Activated naive CD4-positive, alpha-beta T cell treated with Interleukin-2 at 50 U/mL for 16 hours (primary cell): ENCODE measurements at regions not wholly inside any gene's neighbourhood (a gene's known extent, or its start where the extent isn't known, plus 50 kb on each side); places are given as distances from the start of the nearest gene placed in this dataset.

ENCODE experiments used
- DNase-seq: peaks from one replicate; pipeline ENCODE4 v3.0.0-alpha.2; 2020

DNA sequence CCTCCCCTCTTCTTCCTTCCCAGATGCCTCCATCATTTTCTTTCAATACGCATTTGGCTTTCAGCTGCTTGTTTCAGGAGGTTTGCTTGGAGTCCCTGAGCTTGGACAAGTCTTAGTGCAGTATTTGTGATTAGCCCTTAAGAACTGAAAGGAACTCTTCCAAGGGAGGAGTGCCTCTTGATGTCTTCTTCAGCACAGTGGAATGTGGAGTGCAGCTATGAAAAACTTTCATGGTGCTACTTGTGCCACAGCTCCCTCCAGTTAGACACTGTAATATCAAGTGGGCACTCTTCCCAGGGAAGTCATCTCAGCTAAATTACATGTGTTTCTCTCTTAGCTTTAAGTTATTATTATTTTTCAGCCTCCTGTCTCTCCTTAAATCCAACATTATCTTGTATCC lies 173.1 kb downstream of the NECTIN3 start:
- DNase-seq, result no peak

DNA sequence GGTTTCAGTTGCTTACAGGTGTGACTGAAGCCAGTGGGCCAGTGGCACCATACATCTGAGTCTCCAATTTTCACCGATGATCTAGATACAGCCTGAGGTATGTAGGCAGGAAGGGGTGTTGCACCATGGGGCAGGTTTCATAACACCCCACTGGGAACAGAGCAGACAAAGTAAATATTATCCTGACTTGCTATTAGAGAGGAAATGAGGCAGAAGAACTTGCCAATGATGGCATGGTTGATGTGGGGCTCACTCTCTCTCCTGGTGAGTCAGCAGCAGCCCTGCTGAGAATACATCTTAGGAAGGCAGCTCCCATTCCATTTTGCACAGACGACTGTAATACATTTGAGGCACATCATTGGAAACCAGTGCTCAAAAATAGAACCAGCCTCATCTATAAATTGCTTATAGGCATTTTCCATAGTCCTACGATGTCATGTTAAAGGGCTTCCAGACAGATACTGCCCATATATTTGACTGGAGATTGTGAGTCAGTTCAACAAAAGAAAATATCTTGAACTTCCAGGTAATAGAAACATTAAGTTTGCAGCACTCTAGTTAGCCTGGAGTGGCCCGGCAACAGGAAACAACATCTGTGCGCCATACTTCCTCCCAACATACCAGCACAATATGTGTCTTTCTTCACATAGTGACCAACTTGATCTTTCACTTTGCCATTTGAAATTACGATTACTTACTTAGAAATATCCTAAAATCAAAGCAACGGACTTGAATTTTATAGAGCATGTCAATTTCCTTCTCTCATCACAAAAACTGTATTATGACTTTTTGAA lies 175.5 kb downstream of the NECTIN3 start:
- no peak for DNase-seq

DNA sequence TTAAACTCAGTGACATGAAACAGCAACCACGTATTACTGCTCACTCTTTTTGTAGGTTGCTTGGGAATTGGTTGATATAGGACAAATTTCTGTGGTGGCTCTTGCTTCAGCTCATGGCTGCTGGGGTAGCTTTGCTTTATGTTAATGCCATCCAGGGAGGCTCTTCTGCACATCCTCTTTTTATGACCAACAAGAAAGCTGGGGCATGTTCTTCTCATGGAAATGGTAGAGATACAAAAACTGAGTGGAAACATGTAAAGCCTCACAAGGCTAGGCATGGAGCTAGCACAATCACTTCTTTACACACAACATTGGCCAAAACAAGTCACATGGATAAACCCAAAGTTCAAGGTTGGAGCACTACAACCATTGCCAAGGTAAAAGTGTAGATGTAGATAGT lies 176.8 kb downstream of the NECTIN3 start:
- DNase-seq, result no peak

DNA sequence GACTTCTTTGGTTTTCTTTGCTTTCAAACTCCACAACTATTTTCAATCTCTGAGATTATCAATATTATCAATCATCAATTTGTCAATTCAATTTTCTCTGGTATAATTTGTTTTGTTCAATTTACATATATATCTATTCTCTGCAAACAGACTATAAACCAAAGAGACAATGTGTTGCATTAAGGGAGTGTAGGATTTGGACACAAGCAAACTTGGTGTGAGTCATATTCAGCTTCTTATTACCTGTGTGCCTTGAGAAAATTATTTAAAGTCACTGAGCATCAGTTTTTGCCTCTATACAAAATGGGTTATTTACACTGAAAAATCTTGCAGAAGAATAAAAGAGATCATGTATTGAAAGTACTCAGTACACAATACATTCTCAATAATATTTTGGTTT lies 177.8 kb downstream of the NECTIN3 start:
- DNase-seq, result no peak

DNA sequence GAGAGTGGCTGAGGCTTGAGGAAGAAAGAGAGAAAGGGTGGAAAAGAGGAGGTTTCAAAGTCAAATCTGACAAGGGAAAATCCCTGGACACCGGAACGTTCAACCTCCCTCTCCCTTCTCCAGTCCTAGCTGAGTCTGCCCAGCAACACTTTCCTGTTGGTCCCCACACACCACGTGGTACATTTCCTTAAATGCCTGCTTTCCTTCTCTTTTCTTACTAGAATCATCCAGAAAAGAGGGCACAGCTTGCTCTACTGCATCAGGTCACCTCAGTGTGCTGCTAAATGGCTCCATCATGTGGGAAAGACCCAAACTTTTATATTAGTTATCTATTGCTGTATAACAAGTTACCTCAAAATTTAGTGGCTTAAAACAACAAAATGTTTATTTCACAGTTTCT lies 181.2 kb downstream of the NECTIN3 start:
- DNase-seq, result no peak

DNA sequence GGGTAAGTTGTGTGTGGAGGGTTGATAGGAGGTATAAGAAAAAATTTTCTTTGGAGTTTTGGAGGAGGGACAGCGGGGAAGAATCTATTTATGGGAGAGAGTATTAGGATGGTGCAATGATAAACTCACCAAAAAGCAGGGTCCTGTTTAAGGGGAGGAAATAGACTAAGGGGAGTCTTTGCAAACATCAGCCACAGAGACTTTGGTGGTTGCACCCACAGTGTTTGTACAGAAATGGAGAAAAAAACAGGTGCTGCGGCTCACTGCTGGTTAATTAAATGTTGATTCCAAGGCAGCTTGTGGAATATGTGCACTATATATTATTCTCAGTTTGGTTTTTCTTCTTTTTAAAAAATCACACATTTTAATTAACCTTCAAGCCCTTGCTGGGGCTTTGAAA lies 182.1 kb downstream of the NECTIN3 start:
- DNase-seq, result no peak

DNA sequence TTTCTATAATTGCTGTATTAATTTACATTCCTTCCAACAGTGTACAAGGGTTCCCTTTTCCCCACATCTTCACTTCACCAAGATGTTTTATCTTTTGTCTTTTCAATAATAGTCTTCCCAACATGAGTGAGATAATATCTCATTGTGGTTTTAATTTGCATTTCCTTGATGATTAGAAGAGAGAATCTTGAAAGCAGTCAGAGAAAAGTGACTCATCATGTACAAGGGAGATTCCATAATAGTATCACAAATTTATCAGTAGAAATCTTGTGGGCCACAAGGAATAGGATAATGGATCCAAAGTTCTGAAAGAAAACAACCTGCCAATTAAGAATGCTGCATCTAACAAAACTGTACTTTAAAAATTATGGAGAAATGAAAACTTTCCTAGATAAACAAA lies 189.3 kb downstream of the NECTIN3 start:
- DNase-seq, result no peak

DNA sequence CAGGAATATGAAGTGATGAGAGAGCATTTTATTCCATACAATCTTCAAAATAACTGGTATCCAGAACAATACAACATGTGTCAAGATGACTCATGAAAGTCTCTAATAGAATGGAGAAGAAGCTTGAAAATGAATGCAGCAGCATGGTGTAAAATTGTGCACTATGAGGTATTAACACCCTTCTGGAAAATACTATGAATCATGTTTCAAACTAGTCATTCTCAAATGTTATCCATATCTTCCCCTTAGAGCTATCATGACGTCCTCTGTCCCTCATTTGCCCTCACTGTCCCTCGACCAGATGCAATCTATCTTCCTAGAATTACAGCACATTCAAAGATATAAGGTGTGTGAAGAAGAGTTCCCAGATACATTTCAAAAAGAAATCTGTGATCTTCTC lies 198.2 kb downstream of the NECTIN3 start:
- no peak for DNase-seq

DNA sequence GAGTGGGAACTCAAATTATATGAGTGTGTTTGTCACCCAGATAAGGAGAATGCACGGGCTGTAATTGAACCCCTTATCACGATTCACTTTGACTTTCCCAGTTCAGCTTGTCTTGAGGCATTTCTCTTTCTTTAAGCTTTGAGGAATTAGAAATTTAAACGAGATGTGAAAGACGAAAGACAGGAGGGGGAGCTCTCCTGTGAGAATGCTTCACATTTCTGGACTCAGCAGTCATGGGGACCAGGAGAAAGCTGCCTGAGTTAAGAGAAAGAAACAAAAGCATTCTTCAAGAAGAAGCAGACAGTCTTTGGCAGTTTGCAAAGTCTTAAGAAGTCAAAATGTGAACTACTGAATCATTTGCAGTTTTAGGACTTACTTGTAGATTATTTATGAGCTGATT lies 205.6 kb downstream of the NECTIN3 start:
- no peak for DNase-seq

DNA sequence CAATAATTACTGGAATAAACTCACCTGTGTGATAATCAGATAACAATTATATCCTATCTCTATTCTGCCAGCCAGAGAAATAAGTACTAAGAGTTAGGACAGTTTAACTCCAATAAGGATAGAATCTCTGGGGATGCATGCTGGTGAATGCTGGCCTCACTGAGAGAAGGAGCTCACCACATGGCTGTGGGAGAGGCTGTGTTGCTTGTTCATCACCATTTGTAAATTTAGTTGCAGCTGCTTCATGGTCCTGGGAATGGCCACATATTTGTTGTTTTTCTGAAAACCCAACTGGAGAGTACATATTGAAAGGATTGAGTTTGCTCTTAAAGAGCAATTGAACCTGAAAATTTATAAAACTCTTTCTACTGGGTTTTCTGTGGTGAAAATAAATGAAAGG lies 207.3 kb downstream of the NECTIN3 start:
- no peak for DNase-seq

DNA sequence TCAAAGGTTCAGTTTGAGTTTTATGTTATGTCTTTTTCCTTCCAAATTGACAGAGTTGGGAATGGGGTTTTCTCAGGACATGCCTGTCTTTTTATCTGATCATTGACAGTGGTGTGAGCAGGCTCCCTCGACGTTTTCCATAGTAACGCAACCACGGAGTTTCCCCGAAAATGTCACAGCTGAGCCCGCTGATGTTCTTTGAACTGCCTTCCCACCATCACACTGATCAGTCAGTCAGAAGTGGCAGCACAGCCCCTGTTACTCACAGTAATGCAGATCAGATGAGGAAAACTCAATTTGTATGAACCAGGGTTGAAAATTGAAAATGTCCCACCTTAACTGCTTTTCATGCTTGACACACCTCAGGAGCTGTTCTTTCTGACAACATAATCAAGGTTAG lies 210.4 kb downstream of the NECTIN3 start:
- DNase-seq, result no peak

DNA sequence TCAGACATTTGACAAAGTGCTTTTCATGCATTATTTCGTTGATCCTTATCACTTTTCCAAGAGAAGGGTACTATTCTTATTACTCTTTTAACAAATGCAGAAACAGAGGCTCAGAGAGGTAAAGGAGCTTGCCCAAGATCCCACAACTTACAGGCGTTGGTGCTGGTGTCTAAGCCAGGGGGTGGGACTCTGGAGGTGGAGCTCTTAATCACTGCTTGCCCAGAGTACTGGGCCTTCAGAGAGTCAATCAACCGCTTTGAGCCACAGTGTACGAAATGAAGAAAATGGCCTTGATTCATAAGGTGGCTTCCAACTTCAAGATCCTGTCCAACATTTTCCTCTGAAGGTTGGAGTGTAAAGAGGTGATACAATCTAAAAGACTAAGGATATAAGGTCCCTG lies 211.5 kb downstream of the NECTIN3 start:
- DNase-seq, result no peak

DNA sequence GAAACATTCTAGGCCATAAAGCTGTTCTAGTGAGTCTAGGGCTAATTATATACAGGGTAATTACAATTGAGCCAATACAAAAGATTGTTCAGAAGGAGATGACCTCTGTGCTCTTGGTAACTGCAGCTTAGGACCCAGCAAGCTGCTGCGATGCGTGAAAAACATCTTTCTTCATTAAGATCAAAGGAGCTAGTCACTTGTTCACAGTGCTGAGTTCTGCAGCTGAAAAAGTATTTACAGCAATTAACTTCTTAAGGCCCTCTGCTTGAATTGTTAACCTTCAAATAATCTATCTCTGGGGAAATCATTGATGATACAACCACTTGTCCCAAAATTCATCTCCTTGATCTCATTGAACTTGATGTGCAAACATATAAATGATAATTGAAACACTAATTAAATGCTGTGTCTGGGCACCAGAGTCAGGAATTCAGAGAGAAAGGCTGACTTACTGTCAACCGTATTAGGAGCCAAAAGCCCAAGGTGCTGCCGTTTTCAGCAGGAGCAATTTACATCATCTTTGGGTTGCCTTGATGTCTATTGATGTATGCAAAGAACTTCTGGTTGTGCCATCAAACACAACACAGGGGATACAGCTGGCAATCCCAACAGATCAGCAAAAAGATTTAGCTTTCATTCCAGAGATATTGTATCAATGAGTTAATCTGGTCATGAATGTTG lies 213.0 kb downstream of the NECTIN3 start:
- no peak for DNase-seq

DNA sequence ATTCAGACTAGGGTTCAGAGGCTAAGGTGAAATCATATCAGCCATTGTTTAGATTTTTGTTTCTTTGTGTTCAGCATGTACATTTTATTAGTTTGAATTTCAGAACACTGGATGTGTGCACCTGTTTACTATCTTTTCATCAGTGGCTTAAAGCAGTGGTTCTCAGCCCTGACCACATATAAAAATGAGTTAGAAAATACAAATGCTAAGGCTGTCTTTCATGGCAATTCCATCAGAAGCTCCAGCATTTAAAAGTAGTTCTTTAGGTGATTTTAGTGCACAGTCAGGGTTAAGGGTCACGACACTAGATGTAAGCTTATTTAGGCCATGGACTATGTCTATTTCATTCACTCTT lies 213.5 kb downstream of the NECTIN3 start:
- DNase-seq, result no peak

DNA sequence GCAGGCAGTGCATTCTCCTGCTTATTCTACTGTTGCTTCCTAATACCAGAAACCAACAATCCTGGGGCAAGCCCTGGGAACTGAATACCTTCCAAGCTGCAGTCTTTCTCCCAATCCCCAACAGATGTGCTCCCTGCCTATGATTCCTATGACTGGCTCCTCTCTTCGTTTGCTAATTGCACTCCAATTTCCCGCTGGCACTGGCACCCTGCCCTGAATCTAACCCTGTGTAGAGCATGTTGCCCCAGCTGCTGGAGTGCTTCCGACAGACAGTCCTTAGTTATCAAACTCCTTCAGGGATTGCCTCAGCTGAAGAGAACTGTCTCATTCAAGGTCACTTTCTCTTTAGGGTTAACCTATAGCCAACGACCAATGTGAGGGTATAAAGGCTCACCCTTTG lies 214.1 kb downstream of the NECTIN3 start:
- no peak for DNase-seq

DNA sequence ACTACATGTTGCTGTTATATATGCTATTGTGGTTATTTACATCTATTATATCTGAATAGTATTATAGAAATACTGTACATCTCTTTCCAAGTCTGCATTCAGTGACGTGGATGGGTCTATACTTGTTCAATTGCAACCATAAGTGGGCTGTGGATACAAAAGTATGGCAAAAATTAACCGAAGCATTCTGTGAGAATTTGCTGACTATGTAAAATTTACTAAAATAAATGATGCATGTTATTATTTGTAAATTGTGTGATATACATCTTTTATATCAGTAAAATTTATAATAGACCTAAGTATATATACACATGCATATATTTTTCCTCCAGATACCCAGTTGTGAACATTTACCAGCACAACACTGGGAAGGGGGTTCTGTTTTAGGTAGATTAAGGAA lies 215.1 kb downstream of the NECTIN3 start:
- no peak for DNase-seq

DNA sequence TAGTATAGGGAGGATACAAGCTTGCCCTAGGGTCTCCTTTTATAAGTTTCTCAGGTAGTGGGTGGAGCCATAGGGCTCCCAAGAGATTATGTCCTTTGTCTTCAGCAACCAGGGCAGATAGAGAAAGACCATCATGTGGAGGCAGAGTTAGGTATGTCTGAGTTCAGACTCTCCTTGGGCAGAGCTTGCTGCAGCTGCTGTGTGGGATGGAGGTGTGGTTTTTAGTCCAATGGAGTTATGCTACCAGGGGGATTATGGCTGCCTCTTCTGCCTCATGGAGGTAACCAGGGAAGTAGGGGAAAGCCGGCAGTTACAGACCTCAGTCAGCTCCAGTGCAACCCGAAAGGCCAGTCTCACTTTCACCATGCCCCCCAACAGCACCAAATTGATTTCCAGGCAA lies 220.5 kb downstream of the NECTIN3 start:
- no peak for DNase-seq

DNA sequence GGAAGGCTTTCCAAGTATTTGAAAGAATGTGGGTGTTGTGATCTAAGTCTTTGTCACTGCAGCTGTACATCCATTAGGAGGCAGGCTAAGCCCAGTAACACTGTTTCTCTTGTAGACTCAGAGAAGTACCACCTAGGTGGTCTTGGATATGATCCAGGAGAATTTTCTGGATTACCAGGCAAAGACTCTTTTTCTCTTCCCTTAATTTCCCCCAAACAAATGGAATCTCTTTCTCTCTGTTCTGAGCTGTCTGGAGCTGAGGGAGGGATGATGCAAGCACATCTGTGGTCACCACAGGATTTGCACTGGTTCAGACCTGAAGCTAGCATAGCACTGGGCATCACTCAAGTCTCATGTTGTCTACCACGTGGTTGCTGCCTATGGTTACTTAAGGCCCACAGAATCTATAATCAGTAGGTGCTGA lies 227.6 kb downstream of the NECTIN3 start:
- no peak for DNase-seq

DNA sequence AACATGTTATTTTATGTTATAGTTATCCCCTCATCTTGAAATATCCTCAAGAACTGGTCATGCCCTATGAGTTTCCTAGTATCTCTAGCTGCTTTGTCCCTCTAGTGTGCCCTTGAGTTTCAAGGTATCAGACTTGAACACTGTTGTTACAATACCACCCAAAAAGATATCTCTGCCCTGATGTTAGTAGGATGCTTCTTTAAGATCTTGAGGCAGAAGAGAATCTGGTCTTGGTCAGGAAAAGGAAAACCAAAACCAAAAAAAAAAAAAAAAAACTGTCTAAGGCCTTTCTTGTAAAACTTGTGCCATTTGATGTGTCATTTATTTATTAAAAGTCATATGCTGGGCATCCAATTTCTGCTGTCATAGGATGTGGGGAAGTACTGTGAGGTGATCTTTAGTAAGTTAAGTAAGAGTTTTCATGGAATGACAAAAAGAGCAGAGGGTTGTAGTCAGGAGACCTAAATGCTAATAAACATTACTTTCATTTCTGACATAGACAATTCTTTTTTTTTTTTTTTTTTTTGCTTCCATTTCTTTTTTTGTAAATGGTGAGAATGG lies 229.7 kb downstream of the NECTIN3 start:
- no peak for DNase-seq

DNA sequence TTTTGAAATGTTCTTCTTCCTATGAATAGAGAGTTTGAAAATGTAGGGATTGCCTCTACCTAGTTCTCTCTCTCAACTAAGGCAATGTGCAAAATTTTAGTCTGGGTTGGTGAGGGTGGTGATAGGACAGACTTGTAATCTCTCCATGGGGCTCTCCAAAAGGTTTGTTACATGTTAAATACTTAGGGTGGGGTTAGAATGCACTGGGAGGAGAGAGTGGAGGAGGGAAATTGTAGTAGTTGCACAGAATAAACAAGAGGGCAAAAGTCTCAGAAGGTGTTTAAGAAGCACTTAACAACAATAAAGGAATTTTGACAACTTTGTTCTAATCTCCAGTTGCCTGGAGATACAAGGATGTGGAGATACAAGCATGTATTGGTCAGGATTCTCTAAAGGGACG lies 230.4 kb downstream of the NECTIN3 start:
- DNase-seq, result no peak

DNA sequence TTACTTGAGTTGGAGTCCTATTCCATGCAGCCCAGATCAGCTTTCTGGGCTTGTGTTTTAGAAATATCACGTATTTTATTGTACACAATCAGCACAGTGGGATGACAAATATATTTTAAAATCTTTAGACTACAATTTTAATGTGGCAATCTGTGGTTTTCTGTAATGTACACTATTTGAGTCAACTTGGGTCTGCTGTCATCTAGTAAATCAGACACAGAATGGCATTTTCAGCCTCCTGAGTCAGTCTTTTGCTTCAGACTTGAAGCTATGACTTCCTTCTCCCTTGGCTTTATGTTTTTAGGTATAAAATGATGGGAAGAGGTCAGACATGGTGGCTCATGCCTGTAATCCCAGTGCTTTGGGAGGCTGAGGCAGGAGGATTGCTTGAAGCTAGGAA lies 232.1 kb downstream of the NECTIN3 start:
- DNase-seq, result no peak

DNA sequence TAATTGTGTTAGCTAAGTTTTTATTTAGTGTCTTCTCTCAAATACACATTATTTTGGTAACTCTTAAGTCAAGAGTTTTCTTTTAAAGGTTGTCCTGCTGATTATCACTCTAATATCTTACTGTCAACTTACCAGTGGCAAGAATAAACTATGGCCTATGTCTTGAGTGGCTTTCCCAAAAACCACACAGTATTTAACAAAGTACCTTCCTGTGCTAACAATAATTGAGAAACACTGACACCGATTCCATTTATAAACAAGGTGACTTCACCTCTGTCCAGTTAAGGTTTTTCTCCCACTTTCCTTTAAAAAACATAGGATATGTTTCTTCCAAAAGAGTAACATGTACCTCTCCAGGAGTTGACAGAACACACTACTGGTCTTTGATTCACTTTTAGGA lies 234.3 kb upstream of the CD96 start:
- no peak for DNase-seq

DNA sequence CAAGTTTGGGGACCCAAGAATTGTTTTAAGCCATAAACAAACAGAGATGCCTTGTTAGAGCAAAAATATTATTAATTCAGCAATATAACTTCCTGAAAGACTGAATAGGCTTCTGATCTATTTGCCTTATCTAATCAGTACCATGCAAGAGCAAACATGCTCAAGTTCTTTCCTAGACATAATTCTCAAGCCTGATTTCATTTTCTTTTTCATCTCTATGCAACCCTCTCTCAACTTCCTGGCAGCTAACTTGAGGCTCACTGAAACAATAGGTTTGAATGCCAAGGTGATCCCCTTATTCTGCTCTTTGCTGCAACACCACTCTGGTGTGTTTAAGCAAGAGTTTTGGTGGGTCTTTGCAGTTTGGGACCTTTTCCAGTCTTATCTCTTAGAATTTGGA lies 230.9 kb upstream of the CD96 start:
- DNase-seq, result no peak

DNA sequence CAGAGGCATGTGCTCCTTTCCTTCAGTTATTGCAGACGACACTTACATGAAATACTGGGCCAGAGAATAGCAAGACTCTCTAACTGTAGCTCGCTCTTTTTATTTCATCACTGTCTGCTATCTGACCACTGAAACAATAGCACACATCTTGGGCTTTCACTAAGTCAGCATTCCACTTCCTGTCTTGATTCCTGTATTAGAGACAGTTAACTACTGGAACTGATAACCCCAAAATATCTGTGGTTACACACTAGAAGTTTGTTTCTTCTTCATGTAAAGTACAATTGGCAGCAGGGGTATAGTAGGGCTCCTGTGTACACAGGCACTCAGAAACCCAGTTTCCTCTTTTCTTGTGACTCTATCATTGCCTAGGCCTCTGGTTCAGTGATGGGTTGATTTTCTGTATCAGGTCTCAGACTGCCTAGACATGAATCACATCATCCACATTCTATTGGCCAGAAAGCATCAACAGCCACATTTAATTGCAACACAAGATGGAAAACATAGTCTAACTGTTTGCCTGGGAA lies 230.2 kb upstream of the CD96 start:
- no peak for DNase-seq
